Peyer's patch (tissue), 4 donors: ENCODE measurements at regions not wholly inside any gene's neighbourhood (a gene's known extent, or its start where the extent isn't known, plus 50 kb on each side); places are given as distances from the start of the nearest gene placed in this dataset.

Source experiments
- POLR2A ChIP-seq, 2 donors: fragments of 450-650 bp; IDR thresholded peaks; one replicate each; pipeline ENCODE4 v1.5.1; 2017; ENCODE audit warnings: antibody characterized with exemption in 2 of 2, mild to moderate bottlenecking in 2 of 2, moderate library complexity in 2 of 2
- TF ChIP-seq, protein P1 (sequence below), 6 experiments: fragments of 450-650 bp in 4 of 6; fragments of 200-600 bp in 2 of 6; sonication (generic) in 1 of 6; IDR thresholded peaks; one replicate each; pipeline ENCODE4 v1.5.1; 2017 to 2019; ENCODE audit warnings: antibody characterized with exemption in 6 of 6, mild to moderate bottlenecking in 3 of 6, moderate library complexity in 1 of 6

- no peak for TF ChIP-seq POLR2A (IDR thresholded peaks at IDR 0.05)
- TF ChIP-seq, protein P1, sequence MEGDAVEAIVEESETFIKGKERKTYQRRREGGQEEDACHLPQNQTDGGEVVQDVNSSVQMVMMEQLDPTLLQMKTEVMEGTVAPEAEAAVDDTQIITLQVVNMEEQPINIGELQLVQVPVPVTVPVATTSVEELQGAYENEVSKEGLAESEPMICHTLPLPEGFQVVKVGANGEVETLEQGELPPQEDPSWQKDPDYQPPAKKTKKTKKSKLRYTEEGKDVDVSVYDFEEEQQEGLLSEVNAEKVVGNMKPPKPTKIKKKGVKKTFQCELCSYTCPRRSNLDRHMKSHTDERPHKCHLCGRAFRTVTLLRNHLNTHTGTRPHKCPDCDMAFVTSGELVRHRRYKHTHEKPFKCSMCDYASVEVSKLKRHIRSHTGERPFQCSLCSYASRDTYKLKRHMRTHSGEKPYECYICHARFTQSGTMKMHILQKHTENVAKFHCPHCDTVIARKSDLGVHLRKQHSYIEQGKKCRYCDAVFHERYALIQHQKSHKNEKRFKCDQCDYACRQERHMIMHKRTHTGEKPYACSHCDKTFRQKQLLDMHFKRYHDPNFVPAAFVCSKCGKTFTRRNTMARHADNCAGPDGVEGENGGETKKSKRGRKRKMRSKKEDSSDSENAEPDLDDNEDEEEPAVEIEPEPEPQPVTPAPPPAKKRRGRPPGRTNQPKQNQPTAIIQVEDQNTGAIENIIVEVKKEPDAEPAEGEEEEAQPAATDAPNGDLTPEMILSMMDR (IDR thresholded peaks at IDR 0.05) = no peak
Observed at GRCh38 chr10:4602764-4603491, 223.1 kb upstream of the AKR1E2 start.
